DOHH2 (cell line): ENCODE measurements at regions not wholly inside any gene's neighbourhood (a gene's known extent, or its start where the extent isn't known, plus 50 kb on each side); places are given as distances from the start of the nearest gene placed in this dataset.

Experiments
- CTCF ChIP-seq: fragments of 200-600 bp; sonication (generic); IDR thresholded peaks from one replicate; pipeline ENCODE4 v1.5.1; 2014; ENCODE audit warnings: antibody characterized with exemption, mild to moderate bottlenecking, low read depth, low read length; ENCODE audit not compliant: poor library complexity, severe bottlenecking
- EZH2phosphoT487 ChIP-seq: fragments of 200-600 bp; sonication (generic); IDR thresholded peaks from 2 replicates; pipeline ENCODE4 v1.6.1; 2017; ENCODE audit warnings: borderline replicate concordance, mild to moderate bottlenecking, antibody characterized with exemption, low read length, moderate library complexity, mixed read lengths

- TF ChIP-seq CTCF (no peak), EZH2phosphoT487 (no peak)
These were observed 134.1 kb upstream of the SERPINE2 start for GRCh38 chr2:224173210-224173609.
